SK-N-SH (cell line): ENCODE measurements at regions not wholly inside any gene's neighbourhood (a gene's known extent, or its start where the extent isn't known, plus 50 kb on each side); places are given as distances from the start of the nearest gene placed in this dataset.

Experiments used
- CTCF ChIA-PET: fragments of 300-600, 350-600 bp; formaldehyde crosslinking; extraction: SDS; loops from one replicate; lab custom pipeline; 2021; lab: Yijun Ruan, JAX
- POLR2A ChIA-PET: fragments of 350-600 bp; sonication (Branson Sonifier 250); formaldehyde crosslinking; extraction: SDS; loops from one replicate; lab custom pipeline; 2020; ENCODE audit warnings: antibody characterized with exemption, inconsistent platforms; lab: Yijun Ruan, JAX
- DNase-seq: peaks from one replicate; pipeline ENCODE4 v3.0.0; 2012
- H2AFZ ChIP-seq: fragments of 200-600 bp; sonication (generic); 2 replicates; pipeline ENCODE4 v1.8.1; 2016; ENCODE audit warnings: antibody characterized with exemption, mild to moderate bottlenecking, low read depth
- H3F3A ChIP-seq: fragments of 200-600 bp; sonication (generic); replicated peaks from 2 replicates; pipeline ENCODE3; 2016; ENCODE audit warnings: antibody characterized with exemption, mild to moderate bottlenecking; ENCODE audit not compliant: insufficient read depth
- H3K27ac ChIP-seq, 2 experiments: fragments of 200-500 bp in 1 of 2; fragments of 200-600 bp in 1 of 2; sonication (Bioruptor generic) in 1 of 2; sonication (generic), shearing (Covaris generic) in 1 of 2; 2 replicates each; pipeline versions ENCODE4 v1.5.1 to v1.6.1; 2014 to 2016; ENCODE audit warnings: low read depth in 2 of 2, inconsistent platforms in 1 of 2, low read length in 1 of 2, mild to moderate bottlenecking in 1 of 2, mixed read lengths in 1 of 2
- H3K27me3 ChIP-seq: fragments of 200-600 bp; sonication (generic), shearing (Covaris generic); 2 replicates; pipeline ENCODE4 v1.6.1; 2016; ENCODE audit warnings: mixed run types; ENCODE audit not compliant: insufficient read depth
- H3K36me3 ChIP-seq, 2 experiments: fragments of 200-500 bp in 1 of 2; fragments of 200-600 bp in 1 of 2; sonication (Bioruptor generic) in 1 of 2; sonication (generic) in 1 of 2; replicated peaks in 1 of 2; 2 replicates each; pipeline versions ENCODE3 to v1.5.1; 2014 to 2016; ENCODE audit warnings: low read length in 1 of 2, mild to moderate bottlenecking in 1 of 2; ENCODE audit not compliant: insufficient read depth in 2 of 2, control insufficient read depth in 1 of 2
- H3K4me1 ChIP-seq, 2 experiments: fragments of 200-500 bp in 1 of 2; fragments of 200-600 bp in 1 of 2; sonication (Bioruptor generic) in 1 of 2; sonication (generic), shearing (Covaris generic) in 1 of 2; 2 replicates each; pipeline versions ENCODE4 v1.5.1 to v1.6.1; 2014 to 2016; ENCODE audit warnings: low read depth in 1 of 2, low read length in 1 of 2, mixed run types in 1 of 2; ENCODE audit not compliant: insufficient read depth in 2 of 2, control insufficient read depth in 1 of 2
- H3K4me2 ChIP-seq: fragments of 200-600 bp; sonication (generic), shearing (Covaris generic); 2 replicates; pipeline ENCODE4 v1.6.1; 2017; ENCODE audit warnings: mixed run types
- H3K4me3 ChIP-seq, 2 experiments: fragments of 200-500 bp in 1 of 2; fragments of 200-600 bp in 1 of 2; sonication (Bioruptor generic) in 1 of 2; sonication (generic), shearing (Covaris generic) in 1 of 2; 2 replicates each; pipeline versions ENCODE4 v1.5.1 to v1.8.1; 2014 to 2016; ENCODE audit warnings: low read depth in 2 of 2, inconsistent platforms in 1 of 2, low read length in 1 of 2, mild to moderate bottlenecking in 1 of 2, mixed read lengths in 1 of 2, moderate library complexity in 1 of 2
- H3K79me2 ChIP-seq: fragments of 200-600 bp; sonication (generic); 2 replicates; pipeline ENCODE4 v1.8.1; 2017; ENCODE audit warnings: mild to moderate bottlenecking; ENCODE audit not compliant: insufficient read depth
- H3K9ac ChIP-seq: fragments of 200-600 bp; sonication (generic); 2 replicates; pipeline ENCODE4 v1.6.1; 2017; ENCODE audit warnings: mixed run types
- H3K9me2 ChIP-seq: fragments of 200-600 bp; sonication (generic); 2 replicates; pipeline ENCODE4 v1.6.1; 2017; ENCODE audit warnings: mixed run types
- H3K9me3 ChIP-seq: fragments of 200-600 bp; sonication (generic); 2 replicates; pipeline ENCODE4 v1.6.1; 2017; ENCODE audit warnings: mixed run types, mild to moderate bottlenecking, moderate library complexity
- H4K20me1 ChIP-seq: fragments of 200-600 bp; sonication (generic); 2 replicates; pipeline ENCODE4 v1.6.1; 2017; ENCODE audit warnings: mild to moderate bottlenecking, mixed run types; ENCODE audit not compliant: insufficient read depth
- CTCF ChIP-seq: fragments of 200-600 bp; sonication (generic); IDR thresholded peaks from 2 replicates; pipeline ENCODE4 v1.6.1; 2017; ENCODE audit warnings: antibody characterized with exemption, mild to moderate bottlenecking, moderate library complexity
- ELF1 ChIP-seq: IDR thresholded peaks from 2 replicates; pipeline ENCODE4 v1.4.0; 2012
- EP300 ChIP-seq, 2 experiments: IDR thresholded peaks; 2 replicates each; pipeline versions ENCODE4 v1.4.0 to v1.6.1; 2012; ENCODE audit warnings: borderline replicate concordance in 1 of 2, low read depth in 1 of 2, low read length in 1 of 2
- FOSL2 ChIP-seq: IDR thresholded peaks from 2 replicates; pipeline ENCODE4 v1.4.0; 2012; ENCODE audit warnings: low read depth, mild to moderate bottlenecking, moderate library complexity, borderline replicate concordance
- JUND ChIP-seq: IDR thresholded peaks from 2 replicates; pipeline ENCODE4 v1.4.0; 2012
- POLR2AphosphoS5 ChIP-seq: IDR thresholded peaks from 2 replicates; pipeline ENCODE4 v1.6.1; 2012; ENCODE audit warnings: low read depth, low read length
- RAD21 ChIP-seq: IDR thresholded peaks from 2 replicates; pipeline ENCODE4 v1.6.1; 2012; ENCODE audit warnings: mild to moderate bottlenecking, low read length
- RXRA ChIP-seq: IDR thresholded peaks from 2 replicates; pipeline ENCODE4 v1.4.0; 2012; ENCODE audit warnings: low read depth, mild to moderate bottlenecking, borderline replicate concordance
- SMC3 ChIP-seq: IDR thresholded peaks from 2 replicates; pipeline ENCODE4 v1.6.1; 2012; ENCODE audit warnings: low read depth, low read length, improper control_type of control experiment
- TAF1 ChIP-seq: IDR thresholded peaks from 2 replicates; pipeline ENCODE4 v1.6.1; 2012; ENCODE audit warnings: low read depth, mild to moderate bottlenecking, low read length, moderate library complexity, borderline replicate concordance
- TCF12 ChIP-seq: IDR thresholded peaks from 2 replicates; pipeline ENCODE4 v1.4.0; 2012
- ZBTB33 ChIP-seq: IDR thresholded peaks from 2 replicates; pipeline ENCODE4 v1.4.0; 2012; ENCODE audit warnings: low read depth, borderline replicate concordance
- WGBS: methylation state at CpG from one replicate; pipeline ENCODE4 v1.1.6; 2017; ENCODE audit warnings: low lambda C conversion rate; 5-methylcytosine and 5-hydroxymethylcytosine counted together

GRCh38 chr10:63751836-63752235, 230.6 kb downstream of the REEP3 start:
- TF ChIP-seq ZBTB33, result no peak
- no peak for TF ChIP-seq TCF12
- no peak for TF ChIP-seq FOSL2
- no peak for TF ChIP-seq POLR2AphosphoS5
- no peak for TF ChIP-seq RXRA
- ChIA-PET CTCF (no interaction called here), POLR2A (no interaction called here)
- H3K4me2 ChIP-seq, result no peak overlapping the region
- no peaks in the 10 kb centered on the region for H3K36me3 ChIP-seq
- no peaks in the 10 kb centered on the region for H4K20me1 ChIP-seq
- H3K4me1 ChIP-seq, result peaks cover 0 to 3% of the 10 kb centered on the region in 2 experiments; a peak in 2 of 4 replicates
- no peaks in the 10 kb centered on the region for H3K27me3 ChIP-seq
- DNase-seq, result peak; percentile 11
- no peak overlapping the region for H3K4me3 ChIP-seq
- no peaks in the 10 kb centered on the region for H3K79me2 ChIP-seq
- no peak overlapping the region for H2AFZ ChIP-seq
- no peaks in the 10 kb centered on the region for H3F3A ChIP-seq
- peak overlapping the region in 1 of 2 experiments; percentile 23; a peak in 1 of 4 replicates for H3K27ac ChIP-seq
- no peaks in the 10 kb centered on the region for H3K9me2 ChIP-seq
- H3K9ac ChIP-seq, result no peak overlapping the region
- H3K9me3 ChIP-seq, result no peaks in the 10 kb centered on the region

- 93% methylated on average over 6 of the region's 6 CpGs for WGBS
- H3F3A ChIP-seq, result no peaks in the 10 kb centered on the region
- H3K4me2 ChIP-seq, result no peak overlapping the region
- ChIA-PET CTCF (interaction anchor here (1.9 to 3.9 kb wide), 2 partner anchors 15 to 33 kb away, joined by 10 to 15 read pairs; no protein-coding TSS in a partner anchor), POLR2A (no interaction called here)
- H3K27ac ChIP-seq, result no peak overlapping the region
- no peak overlapping the region for H3K9ac ChIP-seq
- peaks cover 0 to 3% of the 10 kb centered on the region in 2 experiments; a peak in 2 of 4 replicates for H3K4me1 ChIP-seq
- no peaks in the 10 kb centered on the region for H3K9me3 ChIP-seq
- H3K9me2 ChIP-seq, result no peaks in the 10 kb centered on the region
- TF ChIP-seq CTCF (no peak), JUND (no peak), EP300 (IDR thresholded peaks at IDR 0.05; ENCODE audit: borderline replicate concordance in 1 of 2, low read depth in 1 of 2, low read length in 1 of 2) (no peak), ELF1 (no peak), RAD21 (no peak), SMC3 (no peak), TAF1 (no peak)
- no peak for DNase-seq
- H3K27me3 ChIP-seq, result no peaks in the 10 kb centered on the region
- H2AFZ ChIP-seq, result no peak overlapping the region
- H3K79me2 ChIP-seq, result no peaks in the 10 kb centered on the region
- H4K20me1 ChIP-seq, result no peaks in the 10 kb centered on the region
- no peak overlapping the region for H3K4me3 ChIP-seq
- no peaks in the 10 kb centered on the region for H3K36me3 ChIP-seq
These were observed 231.1 kb downstream of the REEP3 start for GRCh38 chr10:63752318-63752717.
